NCI-H2081 (cell line): ENCODE measurements at regions not wholly inside any gene's neighbourhood (a gene's known extent, or its start where the extent isn't known, plus 50 kb on each side); places are given as distances from the start of the nearest gene placed in this dataset.

Experiments
- DNase-seq, 2 experiments: peaks; one replicate each; lab custom pipeline; 2025; lab: John Stamatoyannopoulos, UW

DNA sequence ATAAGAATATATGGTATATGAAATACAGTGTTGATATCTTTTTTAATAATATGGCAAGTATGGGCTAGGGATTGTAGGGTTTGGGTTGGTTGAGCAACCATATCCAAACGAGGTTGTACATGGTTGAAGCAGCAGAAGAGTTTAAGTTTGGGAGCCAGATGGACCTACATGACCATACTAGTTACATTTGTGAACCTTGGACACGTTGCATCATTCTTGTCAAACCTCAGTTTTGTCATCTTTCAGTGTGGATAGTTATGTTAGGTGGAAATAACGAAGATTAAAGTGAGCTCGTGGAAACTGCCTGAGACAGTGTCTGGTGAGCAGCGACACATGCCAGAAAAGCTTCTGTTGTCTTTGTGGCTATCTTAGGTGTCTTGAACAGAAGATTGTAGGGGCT, 307.1 kb upstream of the KIRREL3 start:
- no peak for DNase-seq

DNA sequence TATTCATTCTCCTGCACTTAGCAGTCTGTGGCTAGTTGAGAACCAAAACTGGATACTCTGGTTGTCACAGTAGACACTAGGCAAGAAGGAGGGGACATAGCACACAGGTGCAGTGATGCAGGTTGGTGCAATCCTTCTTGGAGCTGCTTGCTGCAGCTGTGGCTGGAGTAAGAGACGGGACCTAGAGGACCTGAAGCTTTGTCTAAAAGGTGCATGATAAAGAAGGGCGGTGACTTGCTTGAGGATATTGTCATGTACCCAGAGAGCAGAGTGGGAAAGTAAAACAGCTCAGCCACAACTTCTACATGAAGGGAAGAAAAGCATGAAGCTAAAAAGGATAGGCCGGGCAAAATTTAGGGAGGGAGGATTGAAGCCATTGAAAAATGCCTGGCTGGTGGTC, 304.1 kb upstream of the KIRREL3 start:
- no peak for DNase-seq

DNA sequence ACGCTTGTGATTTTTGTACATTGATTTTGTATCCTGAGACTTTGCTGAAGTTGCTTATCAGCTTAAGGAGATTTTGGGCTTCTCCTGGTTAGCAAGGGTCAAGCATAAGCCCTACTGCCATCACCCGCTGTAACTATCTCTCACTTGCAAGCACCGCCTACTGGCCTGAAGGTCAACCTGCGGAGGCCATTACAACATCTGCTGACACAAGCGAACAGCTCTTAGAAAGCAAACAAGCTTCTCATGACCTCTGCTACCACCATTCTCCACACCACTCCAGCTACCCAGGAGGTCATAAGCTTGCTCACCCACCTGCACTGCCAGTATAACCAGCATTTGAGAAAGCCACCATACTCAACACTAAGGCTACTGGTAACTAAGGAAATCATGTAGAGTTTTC, 288.4 kb upstream of the KIRREL3 start:
- DNase-seq, result no peak

DNA sequence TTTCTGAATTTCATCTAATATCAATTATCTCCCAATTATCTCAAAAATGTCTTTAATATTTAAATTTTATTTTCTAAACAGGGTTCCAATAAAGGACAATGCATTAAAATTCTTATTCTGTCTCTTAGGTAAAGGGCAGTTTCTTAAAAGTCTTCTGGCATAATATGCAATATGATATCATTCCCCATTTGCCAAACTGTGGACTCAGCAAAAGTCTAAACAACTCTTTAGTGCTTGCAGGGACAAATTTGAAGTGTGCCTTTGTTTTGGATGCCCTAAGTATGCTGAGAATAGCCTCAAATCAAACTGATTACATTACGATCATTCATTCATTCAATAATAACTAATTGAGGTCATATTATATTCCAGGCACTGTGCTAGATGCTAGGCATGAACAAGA, 281.0 kb upstream of the KIRREL3 start:
- DNase-seq, result no peak

DNA sequence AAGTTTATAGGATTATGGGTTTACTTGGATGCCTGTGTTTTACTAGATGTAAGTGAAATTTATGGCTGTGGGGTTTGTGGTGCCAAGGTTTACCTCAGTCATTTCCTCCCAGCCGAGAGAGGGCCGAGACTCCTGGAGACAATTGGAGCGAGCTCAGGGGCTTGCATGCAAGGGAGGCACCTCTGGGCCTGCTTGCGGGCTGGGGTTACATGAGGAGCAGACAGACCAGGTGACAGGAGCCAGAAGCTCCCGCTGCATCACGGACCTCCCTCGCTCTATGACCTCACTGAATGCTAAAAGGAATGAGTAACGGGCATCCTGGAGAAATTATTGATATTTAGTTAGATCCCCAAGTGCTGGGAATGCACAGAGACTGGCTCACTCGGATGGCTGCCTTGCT, 275.2 kb upstream of the KIRREL3 start:
- DNase-seq, result no peak

DNA sequence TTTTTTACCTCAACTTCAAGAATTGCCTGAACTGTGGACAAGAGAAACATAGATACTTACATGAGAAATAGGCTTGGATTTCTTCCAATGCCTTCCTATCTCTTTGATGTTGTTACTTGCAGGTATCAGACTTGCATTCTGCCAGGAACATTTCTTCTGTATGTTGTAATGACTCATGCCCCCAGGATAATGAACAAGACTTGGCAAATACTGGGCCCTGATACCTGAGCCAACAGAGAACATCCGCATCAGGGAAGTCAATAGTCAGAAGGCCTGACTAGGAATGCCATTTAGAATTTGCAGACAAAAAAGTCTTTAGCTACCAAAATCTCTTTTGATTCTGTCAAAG, 273.7 kb upstream of the KIRREL3 start:
- DNase-seq, result no peak

DNA sequence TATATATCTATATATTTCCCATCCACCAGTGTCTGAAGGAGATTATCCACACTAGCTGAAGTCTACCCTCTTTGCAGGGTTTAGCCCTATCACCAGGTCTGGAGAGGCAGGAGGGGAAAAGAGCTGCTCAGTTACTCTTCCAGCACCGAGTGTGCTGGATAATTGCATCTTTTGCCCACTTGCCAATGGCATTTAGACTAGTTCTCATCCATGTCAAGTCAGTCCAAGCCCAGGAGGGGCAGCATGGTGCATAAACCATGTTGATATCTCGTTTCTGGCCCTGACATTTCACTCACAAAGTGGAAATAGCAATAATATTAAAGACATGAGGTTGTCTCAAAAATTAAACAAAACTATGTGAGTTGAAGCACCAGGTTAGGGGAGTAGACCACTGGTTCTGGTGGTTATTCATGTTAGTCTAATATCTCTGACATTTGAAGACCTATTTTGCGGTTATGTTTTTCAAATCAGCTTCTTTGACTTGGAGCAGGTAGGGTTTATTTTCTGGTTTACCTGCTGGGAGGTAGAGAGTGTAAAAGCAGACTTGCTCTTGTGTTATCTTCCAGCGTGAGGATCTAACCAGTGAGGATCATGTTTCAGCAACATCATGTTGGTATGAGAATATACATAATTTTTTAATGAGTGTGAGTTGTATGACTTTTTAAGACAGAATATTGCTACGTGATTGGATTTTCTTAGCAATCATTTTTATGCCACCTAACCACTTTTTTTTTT, 273.2 kb upstream of the KIRREL3 start:
- no peak for DNase-seq

DNA sequence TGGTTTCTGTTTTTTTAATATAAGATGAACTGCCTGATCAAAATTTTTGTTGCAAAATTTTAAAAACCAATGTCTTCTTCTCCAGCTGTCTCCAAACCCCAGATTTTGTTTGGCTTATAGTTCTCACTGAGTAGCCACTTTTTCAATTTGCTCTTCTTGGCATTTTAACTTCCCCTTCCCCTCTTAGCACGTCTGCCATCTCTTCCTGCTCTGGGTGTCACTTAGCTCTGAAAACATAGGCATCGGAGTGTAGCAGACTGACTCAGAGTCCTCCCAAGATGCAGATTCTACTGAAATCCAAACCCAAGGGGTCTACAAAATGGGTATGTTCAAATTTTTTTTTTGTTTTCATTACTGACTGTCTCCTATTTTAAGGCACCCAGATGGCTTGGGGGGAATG, 270.3 kb upstream of the KIRREL3 start:
- no peak for DNase-seq

DNA sequence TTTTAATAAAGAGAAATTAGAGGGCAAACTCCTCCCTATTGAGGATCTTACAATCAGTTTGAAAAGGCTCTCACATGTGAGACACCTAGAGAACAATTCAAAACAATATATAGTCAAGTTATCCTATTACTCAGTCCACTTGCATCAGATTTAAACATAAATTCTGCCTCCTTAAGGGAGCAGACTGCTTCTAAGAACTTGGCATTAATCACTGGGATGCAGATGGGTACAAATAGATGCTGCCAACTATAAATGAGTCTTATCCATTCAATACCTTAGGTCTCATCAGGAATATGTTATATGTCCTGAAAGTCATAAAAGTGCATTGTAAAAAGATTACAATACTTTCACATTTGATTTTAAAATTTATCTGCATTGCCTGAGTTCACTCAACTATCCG, 269.3 kb upstream of the KIRREL3 start:
- DNase-seq, result no peak

DNA sequence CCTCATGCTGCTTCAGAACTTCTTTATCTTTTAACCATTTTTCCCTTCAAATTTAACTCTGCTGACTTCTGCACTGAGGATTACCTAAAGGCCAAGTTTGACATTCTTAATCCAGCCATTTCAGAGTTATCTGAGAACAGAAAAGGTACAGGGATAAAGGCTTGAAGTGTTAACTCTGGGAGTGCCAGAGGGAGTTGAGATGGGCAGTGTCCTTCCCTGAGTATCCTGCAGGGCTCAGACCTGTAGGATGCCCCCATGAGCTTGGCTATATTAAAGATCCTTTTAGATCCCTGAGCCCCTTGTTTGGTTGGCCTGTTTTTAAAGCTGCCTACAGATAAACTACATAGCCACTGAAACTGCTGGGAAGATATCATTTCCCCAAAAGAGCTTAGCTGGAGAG, 268.4 kb upstream of the KIRREL3 start:
- no peak for DNase-seq

DNA sequence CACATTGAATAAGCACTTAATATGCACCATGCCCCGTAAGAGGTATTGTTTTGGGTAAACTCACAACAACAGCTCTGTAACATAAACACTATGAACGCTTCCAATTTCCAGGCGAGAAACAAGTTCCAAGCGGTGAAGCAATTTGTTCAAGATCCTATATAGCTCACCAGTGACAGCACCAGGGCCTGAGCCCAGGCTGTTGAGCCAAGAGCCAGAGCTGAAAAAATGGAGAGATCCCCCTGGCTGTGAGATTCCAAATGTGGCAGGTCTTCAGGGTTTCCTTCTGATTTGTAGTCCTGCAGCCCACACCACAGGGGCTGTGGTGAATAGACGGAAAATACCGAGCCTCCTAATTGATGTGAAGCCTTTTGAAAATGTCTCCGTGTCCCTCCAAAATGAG, 268.0 kb upstream of the KIRREL3 start:
- no peak for DNase-seq

DNA sequence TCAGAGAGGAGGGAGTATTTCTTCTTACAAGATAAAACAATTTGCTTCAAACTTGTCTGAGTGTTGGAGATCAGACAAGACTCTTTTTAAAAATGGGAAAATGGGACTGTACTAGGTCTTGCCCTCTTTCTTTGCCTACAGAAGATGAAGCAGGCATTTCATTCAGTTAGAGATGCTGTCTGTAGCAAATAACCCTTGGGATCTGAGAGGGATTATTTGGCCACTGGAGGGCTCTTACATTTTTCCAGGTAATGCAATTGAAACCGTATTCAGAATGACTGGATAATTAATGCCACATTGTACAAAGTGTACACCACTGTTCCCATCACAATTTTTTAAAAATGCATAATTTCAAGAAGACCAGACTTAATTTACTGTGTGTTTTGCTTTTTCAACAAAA, 258.5 kb upstream of the KIRREL3 start:
- DNase-seq, result no peak

DNA sequence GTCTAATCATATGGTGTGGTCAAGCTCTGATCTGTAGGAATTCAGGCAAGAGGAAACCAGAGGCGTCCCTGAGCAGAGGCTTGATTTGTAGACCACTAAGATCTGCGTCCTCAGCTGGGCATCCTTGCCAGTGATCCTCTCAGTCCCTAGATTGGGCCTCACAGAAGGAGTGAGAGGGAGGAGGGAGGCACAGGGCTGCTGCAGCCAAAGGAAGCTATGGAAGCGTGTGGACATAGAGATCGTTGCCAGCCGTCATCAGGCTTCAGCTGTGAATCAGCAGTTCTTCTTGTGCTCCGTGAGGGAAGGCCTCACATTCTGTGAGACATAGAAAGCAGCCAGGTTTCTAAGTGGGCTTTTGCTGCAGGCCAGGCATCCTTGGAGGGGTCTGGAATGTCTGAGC, 254.6 kb upstream of the KIRREL3 start:
- DNase-seq, result no peak

DNA sequence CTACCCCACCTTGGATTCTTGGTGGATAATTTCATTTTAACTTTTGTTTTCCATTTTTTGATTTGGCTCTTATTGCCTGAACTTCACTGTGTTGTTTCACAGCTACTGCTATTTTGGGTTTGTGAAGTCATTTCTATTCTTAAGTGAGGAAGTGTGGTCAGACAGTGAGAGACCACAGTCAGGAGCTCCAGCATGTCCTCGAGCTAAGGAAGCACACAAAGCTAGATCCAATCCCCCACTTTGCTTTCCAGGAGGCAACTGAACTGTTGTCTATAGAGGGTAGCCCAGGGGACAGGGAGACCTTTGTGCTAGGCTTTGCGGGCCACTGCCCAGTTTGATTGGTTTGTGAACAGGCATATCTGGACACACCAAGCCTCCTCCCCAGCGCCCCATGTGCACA, 251.8 kb upstream of the KIRREL3 start:
- no peak for DNase-seq

DNA sequence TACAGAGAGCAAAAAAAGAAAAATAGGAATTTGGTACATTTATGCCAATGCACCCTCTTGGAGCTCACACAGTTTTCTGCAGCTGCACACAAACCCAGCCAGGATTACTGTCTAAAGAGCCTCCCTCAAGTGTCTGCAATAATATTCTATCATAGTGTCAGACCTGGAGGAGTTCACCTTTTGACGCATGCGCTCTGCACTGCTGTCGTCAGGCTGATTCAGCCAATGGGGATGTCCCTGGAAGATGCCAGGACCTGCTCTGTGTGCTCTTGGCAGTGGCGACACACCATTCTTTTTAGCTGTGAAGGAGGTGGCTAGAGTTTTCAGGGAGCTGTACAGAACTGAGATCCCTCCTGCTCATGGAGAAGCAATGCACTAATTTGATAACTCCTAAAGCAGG, 249.0 kb upstream of the KIRREL3 start:
- no peak for DNase-seq

DNA sequence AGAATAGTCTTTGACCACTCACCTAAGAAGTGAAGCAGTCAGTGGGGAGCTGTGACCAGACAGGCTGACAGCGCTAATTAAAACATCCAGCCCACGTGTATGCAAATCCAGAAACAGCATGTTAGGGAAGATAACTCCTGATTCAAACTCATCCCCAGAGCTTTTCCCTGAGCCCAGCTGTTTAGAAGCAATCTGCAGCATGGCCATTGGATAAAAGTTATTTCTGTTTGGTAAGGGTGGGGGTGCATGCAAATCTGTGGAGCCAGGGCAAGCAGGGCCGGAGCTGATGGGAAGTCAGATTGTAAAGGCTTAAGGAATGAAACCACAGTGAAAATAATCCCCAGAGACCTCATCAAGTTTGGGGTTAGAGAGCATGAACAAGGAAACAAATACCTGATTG, 247.9 kb upstream of the KIRREL3 start:
- DNase-seq, result no peak

DNA sequence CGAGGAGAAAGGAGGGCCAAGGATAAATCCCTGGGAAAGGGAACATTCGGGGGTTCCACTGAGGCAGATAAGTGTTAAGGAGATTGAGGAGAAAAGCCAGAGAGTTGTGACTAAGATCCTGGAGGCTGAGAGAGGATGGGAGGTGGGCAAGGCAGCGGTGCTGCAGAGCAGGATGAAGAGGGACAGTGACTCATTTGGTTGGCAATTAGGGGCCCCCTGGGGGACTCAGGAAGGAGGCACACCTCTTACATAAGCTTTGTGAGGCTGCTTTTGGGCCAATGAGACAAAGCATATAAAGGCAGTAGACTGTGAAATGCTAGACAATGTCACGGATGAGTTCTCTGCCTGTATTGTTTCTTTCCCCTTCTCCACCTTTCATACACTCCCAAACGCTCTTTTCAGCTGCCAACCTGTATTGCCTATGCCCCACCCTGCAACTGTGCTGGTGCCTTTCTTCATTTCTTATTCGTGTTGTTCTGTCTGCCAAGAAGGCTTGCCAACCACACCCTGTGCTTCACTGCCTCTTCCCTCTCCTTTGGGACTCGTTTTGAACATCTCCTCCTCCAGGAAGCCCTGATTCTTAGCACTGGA, 246.8 kb upstream of the KIRREL3 start:
- peak; percentile 28 to 39 for DNase-seq

DNA sequence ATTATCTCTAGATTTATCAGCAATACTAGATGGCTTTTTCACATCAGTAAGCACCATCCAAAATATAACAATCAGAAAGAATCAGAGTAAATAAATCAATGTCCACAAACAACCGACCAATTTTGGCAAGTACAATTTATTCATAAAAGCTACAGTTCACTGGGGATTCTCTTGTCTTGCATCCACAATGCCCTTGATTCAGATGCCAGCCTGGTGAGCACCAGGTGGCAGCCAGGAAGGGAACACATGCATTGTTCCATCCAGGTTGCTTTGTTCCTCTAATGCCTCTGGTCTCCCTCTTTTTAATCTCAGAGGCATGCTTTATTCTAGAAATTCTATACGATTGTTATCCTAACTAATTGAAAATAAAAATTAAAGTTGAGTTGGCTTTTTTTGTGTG, 242.1 kb upstream of the KIRREL3 start:
- peak; percentile 28 to 56 for DNase-seq

DNA sequence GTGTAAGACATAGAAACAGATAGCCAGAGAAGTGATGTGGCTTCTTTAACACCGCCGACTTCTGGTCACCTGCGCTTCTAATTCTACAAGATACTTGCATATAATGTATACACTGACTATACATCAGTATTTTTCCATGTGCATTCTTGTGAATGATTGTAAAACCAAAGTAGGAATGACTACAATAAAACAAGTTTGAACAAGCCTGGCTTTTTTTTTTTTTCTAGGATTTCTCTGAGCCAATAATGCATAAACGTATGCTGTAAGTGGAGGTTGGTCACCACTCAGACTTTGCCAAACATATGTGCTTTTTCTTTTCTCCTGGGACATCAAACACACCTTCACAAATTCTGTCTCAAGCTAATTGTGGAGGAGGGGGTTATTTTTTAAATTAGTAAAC, 237.8 kb upstream of the KIRREL3 start:
- DNase-seq, result no peak

DNA sequence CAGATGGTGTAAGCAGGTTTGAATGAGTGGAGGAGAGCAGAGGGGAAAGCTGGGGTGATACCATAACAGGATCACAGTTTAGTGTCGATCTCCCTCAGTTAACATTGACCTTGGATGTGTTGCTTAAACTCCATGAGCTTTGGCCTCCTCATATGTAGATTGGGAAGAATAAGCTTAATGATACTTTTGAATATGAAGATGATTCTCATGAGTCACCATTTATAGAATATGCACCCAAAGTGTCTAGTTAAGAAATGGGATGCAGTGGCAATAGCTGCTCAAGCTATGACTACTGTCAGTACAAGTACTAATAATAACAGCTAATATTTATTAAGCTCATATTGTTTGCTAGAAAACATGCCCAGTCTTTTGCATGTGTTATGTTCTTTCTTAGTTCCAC, 236.2 kb upstream of the KIRREL3 start:
- DNase-seq, result no peak

DNA sequence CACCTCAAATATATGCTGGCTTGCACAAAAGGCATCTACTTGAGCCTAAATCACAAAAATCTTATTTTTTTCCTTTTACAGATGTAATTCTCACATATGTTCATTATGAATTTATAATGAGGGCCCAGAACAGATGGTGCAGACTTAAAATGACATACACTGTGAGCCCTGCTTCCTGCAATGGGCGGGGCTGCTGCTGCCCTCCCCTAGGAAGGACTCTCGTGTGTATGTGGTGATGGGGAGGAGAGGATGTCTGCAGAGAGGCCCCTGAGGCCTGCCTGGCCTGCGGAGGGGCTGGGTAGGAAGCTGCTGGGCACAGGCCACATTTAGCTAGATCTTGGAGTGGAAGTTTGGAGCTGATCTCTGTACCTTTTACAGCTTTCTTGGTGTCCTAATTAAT, 233.4 kb upstream of the KIRREL3 start:
- no peak for DNase-seq

DNA sequence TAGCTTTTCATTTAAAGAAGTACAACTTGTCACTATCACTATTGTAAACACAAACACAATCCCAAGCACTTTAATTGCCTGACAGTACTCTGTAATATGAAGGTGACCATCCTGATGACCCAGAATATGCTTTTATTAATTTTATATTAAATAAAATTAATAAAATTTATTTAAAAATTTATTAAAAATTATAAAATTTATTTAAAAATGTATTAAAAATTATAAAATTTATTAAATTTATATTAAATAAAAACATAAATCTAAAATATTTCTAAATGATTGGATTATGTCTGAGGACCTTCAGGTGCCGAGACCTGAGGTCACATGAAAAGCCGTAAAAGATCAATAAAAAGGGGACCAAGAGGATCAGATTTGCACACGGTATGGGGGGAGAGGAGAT, 229.8 kb upstream of the KIRREL3 start:
- no peak for DNase-seq

DNA sequence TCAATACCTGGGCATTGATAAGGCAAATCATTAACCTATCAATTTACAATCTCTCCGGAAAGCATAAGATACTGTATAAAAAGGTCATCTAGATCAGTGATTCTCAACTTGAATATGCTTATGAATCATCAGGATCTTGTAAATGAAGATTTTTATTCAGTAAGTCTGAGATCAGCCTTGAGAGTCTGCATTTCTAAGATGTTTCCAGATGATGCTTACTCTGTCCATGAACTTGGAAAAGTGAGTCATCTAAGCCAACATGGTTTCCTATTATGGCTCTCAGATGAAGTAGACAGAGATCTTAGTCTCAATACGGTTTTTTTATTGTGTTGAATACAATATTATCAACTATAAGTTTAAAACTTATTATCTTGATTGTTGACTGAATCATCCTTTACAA, 226.4 kb upstream of the KIRREL3 start:
- DNase-seq, result no peak

DNA sequence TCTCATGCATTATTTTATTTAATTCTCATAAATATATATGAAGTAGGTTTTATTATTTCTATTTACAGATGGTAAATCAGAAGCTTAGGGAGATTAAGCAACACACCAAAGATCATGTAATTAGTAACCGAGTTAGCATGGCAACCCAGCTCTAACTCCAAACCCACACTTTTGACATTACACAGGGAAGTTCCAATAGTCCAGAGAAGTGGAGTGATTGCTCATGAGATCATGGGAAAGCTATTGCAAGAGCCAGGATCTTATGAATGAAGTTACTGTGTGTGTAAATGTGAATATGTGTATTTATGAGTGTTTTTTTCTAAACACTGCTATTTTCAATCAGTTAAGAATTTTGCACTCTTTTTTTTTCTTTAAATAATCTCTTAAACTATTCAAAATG, 225.8 kb upstream of the KIRREL3 start:
- DNase-seq, result no peak
